BE2C (cell line): ENCODE measurements at regions not wholly inside any gene's neighbourhood (a gene's known extent, or its start where the extent isn't known, plus 50 kb on each side); places are given as distances from the start of the nearest gene placed in this dataset.

Experiments
- DNase-seq: peaks from one replicate; pipeline ENCODE4 v3.0.0-alpha.2; 2020
- H3K27me3 ChIP-seq: fragments of 250-450 bp; sonication (Bioruptor Pico); 2 replicates; pipeline ENCODE4 v1.5.1; 2020; ENCODE audit warnings: mild to moderate bottlenecking
- H3K36me3 ChIP-seq: fragments of 250-450 bp; sonication (Bioruptor Pico); 2 replicates; pipeline ENCODE4 v1.5.1; 2020; ENCODE audit warnings: mild to moderate bottlenecking
- H3K4me1 ChIP-seq: fragments of 250-450 bp; sonication (Bioruptor Pico); 2 replicates; pipeline ENCODE4 v1.5.1; 2020
- H3K4me3 ChIP-seq: 2 replicates; pipeline ENCODE4 v1.5.1; 2011; ENCODE audit warnings: low read depth, low read length
- H3K9me3 ChIP-seq: fragments of 250-450 bp; sonication (Bioruptor Pico); 2 replicates; pipeline ENCODE4 v1.5.1; 2020
- CTCF ChIP-seq: IDR thresholded peaks from 2 replicates; pipeline ENCODE4 v1.5.1; 2012; ENCODE audit warnings: mild to moderate bottlenecking, low read depth, low read length

GRCh38 chr3:16112910-16113504, 61.5 kb upstream of the GALNT15 start:
- Histone ChIP-seq H3K4me1 (no peaks in the 10 kb centered on the region), H3K36me3 (no peaks in the 10 kb centered on the region), H3K27me3 (no peaks in the 10 kb centered on the region), H3K4me3 (no peak overlapping the region), H3K9me3 (no peaks in the 10 kb centered on the region)
- no peak for TF ChIP-seq CTCF
- no peak for DNase-seq

GRCh38 chr3:16113704-16114103, 60.8 kb upstream of the GALNT15 start:
- TF ChIP-seq CTCF: no peak
- Histone ChIP-seq H3K4me3 (no peak overlapping the region), H3K27me3 (no peaks in the 10 kb centered on the region), H3K4me1 (no peaks in the 10 kb centered on the region), H3K9me3 (no peaks in the 10 kb centered on the region), H3K36me3 (no peaks in the 10 kb centered on the region)
- DNase-seq: no peak

GRCh38 chr3:16114429-16114828, 60.1 kb upstream of the GALNT15 start:
- no peak for DNase-seq
- TF ChIP-seq CTCF: no peak
- no peak overlapping the region for H3K4me3 ChIP-seq
- no peaks in the 10 kb centered on the region for H3K4me1 ChIP-seq
- no peaks in the 10 kb centered on the region for H3K36me3 ChIP-seq
- no peaks in the 10 kb centered on the region for H3K9me3 ChIP-seq
- no peaks in the 10 kb centered on the region for H3K27me3 ChIP-seq

DNA sequence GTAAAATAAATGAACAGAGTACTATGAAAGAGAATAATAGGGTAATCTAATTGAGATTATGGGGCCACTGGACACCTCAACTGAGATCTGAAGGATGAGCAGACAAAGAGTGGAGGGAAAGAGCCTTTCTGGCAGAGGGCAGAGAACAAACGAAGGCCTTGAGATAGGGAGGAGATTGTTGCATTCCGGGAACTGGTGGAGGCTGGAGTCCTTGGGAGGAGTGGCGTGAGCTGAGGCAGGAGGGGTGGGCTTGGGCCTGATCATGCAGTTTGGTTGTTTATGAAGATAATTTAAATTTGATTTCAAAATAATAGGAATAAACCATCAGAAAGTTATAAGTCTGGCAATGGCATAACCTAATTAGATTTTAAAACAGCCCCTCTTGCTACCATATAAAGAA, 59.5 kb upstream of the GALNT15 start:
- DNase-seq: no peak
- H3K4me3 ChIP-seq: no peak overlapping the region
- H3K9me3 ChIP-seq: no peaks in the 10 kb centered on the region
- no peaks in the 10 kb centered on the region for H3K27me3 ChIP-seq
- TF ChIP-seq CTCF: no peak
- no peaks in the 10 kb centered on the region for H3K4me1 ChIP-seq
- no peaks in the 10 kb centered on the region for H3K36me3 ChIP-seq

GRCh38 chr3:16118396-16118795, 56.1 kb upstream of the GALNT15 start:
- no peaks in the 10 kb centered on the region for H3K4me1 ChIP-seq

More at GRCh38 chr3:16118396-16118795, 56.1 kb upstream of the GALNT15 start:
- Histone ChIP-seq H3K9me3 (no peaks in the 10 kb centered on the region), H3K36me3 (no peaks in the 10 kb centered on the region), H3K27me3 (no peaks in the 10 kb centered on the region), H3K4me3 (no peak overlapping the region)
- TF ChIP-seq CTCF: no peak
- no peak for DNase-seq
